GM10266 (cell line): ENCODE measurements at regions not wholly inside any gene's neighbourhood (a gene's known extent, or its start where the extent isn't known, plus 50 kb on each side); places are given as distances from the start of the nearest gene placed in this dataset.
"Not testable (repeated sequence)": the region's sequence is repeated elsewhere in the genome, so short reads cannot be mapped to it uniquely, and the experiment has no call there.

Experiments
- DNase-seq: peaks from one replicate; pipeline ENCODE4 v3.0.0; 2012; ENCODE audit errors: extremely low spot score
- TF ChIP-seq, protein P1 (sequence below): IDR thresholded peaks from 2 replicates; pipeline ENCODE4 v1.5.1; 2012; ENCODE audit warnings: mild to moderate bottlenecking, low read depth; ENCODE audit not compliant: control insufficient read depth, insufficient read depth; ENCODE audit errors: missing control alignments

DNA sequence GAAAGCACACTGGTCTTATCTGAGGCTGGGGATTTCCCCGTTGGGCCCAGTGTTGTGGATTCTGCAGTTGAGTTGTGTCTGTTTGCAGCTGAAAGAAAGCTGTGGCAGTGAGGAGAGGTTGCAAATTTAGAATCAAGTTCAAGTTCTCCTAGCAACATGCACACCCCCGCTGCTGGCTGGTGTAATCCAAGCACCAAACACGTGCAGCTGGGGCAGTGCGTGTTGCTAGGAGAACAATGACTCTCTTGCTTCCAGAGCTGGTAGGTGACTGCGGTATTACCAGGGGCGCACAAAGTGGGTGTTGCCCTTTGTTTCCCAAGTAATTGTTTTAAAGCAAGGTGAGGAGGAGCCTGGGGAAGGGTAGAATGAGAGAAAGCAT lies 91.5 kb downstream of the IER5 start:
- TF ChIP-seq, protein P1, sequence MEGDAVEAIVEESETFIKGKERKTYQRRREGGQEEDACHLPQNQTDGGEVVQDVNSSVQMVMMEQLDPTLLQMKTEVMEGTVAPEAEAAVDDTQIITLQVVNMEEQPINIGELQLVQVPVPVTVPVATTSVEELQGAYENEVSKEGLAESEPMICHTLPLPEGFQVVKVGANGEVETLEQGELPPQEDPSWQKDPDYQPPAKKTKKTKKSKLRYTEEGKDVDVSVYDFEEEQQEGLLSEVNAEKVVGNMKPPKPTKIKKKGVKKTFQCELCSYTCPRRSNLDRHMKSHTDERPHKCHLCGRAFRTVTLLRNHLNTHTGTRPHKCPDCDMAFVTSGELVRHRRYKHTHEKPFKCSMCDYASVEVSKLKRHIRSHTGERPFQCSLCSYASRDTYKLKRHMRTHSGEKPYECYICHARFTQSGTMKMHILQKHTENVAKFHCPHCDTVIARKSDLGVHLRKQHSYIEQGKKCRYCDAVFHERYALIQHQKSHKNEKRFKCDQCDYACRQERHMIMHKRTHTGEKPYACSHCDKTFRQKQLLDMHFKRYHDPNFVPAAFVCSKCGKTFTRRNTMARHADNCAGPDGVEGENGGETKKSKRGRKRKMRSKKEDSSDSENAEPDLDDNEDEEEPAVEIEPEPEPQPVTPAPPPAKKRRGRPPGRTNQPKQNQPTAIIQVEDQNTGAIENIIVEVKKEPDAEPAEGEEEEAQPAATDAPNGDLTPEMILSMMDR = no peak
- DNase-seq = peak; percentile 48

DNA sequence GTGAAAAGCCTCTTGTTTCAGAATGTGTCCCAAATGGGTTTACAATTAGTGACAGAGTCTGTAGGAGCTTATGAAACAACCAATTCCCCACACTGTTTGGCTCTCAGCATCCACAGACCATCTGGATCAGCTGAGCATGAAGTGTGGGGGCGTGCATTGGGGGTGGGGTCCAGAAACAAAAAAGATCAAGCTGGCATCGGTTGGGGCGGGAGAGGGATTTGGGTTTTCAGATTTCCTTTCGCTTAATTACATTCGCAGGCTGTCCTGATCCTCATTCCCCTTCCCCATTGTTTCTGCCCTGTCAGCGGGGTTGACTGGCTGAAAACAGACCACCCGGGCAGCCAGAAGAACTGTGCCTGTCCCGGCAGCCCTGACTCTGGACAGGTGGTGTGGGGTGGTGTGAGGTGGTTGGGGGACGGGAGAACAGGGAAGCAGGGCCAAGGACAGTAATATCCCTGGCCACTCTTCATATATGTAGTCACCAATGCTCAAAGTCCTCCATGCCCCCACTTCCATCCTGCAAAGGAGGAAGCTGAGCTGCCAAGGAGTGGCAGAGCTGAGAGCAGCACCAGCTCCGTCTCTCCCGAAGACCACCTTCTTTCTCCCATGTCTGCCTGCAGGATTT lies 92.0 kb downstream of the IER5 start:
- DNase-seq = no peak
- TF ChIP-seq, protein P1 = no peak

DNA sequence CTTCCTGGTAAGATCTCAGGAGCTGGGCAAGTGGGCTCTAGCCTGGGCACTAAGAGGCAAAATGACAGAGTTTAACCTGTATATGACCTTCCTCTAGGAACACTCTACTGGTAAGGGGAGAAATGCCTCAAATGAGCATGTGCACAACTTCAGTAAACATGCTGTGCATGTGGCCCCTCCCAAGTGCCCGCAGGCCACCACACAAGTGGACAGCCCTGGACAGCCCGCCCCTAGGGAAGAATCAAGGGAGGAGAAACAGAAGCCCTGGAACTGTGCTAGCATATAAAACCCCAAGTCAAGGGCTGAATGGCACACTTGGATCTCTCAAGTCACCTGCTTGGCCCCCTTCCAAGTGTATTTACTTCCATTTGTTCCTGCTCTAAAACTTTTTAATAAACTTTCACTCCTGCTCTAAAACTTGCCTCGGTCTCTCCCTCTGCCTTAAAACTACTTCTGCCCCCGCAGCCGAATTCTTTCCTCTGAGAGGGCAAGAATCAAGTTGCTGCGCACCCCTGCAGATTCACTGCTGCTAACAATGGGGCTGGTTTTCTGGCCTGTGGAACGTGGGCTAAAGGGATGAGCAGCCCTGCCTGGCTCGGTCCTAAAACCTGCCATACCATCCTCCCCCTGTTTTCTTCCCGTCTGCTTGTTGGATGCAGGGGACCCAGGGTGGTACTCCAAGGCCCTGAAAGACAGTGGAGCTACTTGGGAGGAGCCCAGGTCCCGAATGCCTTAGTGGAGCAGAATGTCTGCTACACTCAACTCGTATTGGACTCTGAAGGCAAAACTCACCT lies 93.5 kb downstream of the IER5 start:
- no peak for DNase-seq
- TF ChIP-seq, protein P1 = no peak

DNA sequence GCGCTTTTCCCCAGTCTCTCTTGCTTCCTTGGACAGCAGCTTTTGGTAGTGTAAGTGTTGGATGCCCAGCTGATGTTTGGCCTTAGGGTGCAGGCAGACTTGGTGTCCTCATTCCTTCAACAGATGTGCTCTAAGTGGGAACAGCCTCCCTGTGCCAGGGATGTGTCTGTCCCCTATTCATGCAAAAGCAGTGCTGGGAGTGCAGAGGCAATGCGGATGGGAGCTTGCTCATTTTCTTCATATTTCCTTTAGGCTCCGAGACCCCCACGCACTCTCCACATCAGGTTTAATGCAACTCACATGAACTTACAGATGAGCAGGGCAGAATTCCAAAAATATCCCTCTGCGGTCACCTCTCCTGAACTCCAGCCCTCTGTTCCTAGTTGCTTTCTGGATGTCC lies 96.1 kb downstream of the IER5 start:
- TF ChIP-seq, protein P1 = no peak
- DNase-seq = no peak

DNA sequence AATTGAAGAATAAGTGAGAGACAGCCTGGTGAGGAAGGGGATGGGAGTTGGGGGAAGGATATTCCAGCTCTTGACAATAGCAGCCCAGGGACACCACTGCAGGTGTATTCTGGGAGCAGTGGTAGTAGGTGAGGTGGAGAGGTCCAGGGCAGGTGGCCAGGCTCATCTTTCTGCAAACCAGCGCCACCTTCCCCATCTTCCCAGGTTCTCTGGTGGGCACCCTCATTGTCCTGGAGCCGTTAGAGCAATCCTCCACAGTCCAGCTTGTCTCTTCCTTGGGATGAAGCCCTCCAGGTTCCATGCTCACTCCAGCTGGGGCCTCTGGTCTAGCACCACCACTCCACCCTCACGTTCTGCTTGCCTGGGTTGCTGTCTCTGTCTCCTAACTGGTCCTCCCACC lies 97.0 kb downstream of the IER5 start:
- no peak for DNase-seq
- TF ChIP-seq, protein P1 = no peak

DNA sequence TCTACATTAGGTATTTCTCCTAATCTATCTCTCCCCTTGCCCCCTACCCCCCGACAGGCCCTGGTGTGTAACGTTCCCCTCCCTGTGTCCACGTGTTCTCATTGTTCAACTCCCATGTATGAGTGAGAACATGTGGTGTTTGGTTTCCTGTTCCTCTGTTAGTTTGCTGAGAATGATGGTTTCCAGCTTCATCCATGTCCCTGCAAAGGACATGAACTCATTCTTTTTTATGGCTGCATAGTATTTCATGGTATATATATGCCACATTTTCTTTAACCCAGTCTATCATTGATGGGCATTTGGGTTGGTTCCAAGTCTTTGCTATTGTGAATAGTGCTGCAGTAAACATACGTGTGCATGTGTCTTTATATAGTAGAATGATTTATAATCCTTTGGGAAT lies 97.6 kb downstream of the IER5 start:
- DNase-seq = not testable (repeated sequence)

DNA sequence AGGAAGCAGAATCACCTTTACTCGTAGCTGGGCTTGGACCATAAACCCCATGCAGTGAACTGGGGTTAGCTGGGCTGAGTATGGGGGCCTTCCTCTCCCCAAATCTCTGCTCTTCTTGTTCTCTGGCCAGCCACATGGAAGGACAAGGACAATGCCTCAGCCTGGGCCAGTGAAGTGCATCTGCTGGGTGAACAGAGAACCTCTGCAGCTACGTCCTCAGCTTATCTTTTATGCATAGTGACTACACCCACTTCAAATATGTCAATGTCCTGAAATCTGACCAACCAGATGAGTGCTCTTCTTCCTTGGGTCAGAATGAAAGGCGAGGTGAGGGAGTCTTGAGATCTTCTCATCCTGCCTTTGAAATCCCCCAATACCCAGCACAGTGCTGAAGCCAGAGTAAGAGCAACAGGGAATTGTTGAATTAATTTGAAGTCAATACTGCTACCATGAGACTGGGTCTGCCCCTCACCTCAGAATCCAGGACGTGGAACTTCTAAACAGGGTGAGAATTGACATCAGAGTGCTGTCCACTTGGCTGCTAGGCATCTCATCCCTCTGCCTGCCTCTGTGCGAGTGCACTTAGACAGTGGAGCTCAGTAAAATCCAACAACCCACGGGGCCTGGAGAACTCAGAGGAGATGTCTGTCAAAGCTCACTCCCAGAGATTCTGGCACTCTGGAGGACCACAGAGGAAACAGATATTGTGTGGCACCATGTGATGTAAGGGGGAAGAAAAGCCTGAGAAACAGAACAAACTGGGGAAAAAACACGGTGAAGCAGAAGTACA lies 99.0 kb downstream of the IER5 start:
- TF ChIP-seq, protein P1 = no peak
- peak; percentile 20 for DNase-seq
